Neural cell (in vitro differentiated cells): ENCODE measurements at regions not wholly inside any gene's neighbourhood (a gene's known extent, or its start where the extent isn't known, plus 50 kb on each side); places are given as distances from the start of the nearest gene placed in this dataset.

Experiments
- H2AFZ ChIP-seq: fragments of 200-600, 300-800 bp; sonication (generic), shearing (Covaris generic); 2 replicates; pipeline ENCODE4 v1.6.0; 2014; ENCODE audit warnings: low read depth, mild to moderate bottlenecking, antibody characterized with exemption, low read length, moderate library complexity
- H3F3A ChIP-seq: fragments of 200-600 bp; shearing (Covaris generic); 2 replicates; pipeline ENCODE4 v1.6.1; 2016; ENCODE audit warnings: mild to moderate bottlenecking, moderate library complexity, mixed read lengths, antibody characterized with exemption, low read length; ENCODE audit not compliant: insufficient read depth, poor library complexity, severe bottlenecking
- H3K27ac ChIP-seq: fragments of 200-600, 300-800 bp; sonication (generic), shearing (Covaris generic); 2 replicates; pipeline ENCODE4 v1.5.1; 2014; ENCODE audit warnings: mild to moderate bottlenecking, low read length, moderate library complexity
- H3K27me3 ChIP-seq: fragments of 300-800, 200-600 bp; sonication (generic), shearing (Covaris generic); 2 replicates; pipeline ENCODE4 v1.6.0; 2014; ENCODE audit warnings: mild to moderate bottlenecking, low read depth, low read length, moderate library complexity; ENCODE audit not compliant: insufficient read depth
- H3K36me3 ChIP-seq: fragments of 300-800, 200-600 bp; sonication (generic), shearing (Covaris generic); 2 replicates; pipeline ENCODE4 v1.5.1; 2014; ENCODE audit warnings: mild to moderate bottlenecking, antibody characterized with exemption, low read length, moderate library complexity; ENCODE audit not compliant: insufficient read depth
- H3K4me2 ChIP-seq: fragments of 300-800, 200-600 bp; sonication (generic), shearing (Covaris generic); 2 replicates; pipeline ENCODE4 v1.6.0; 2014; ENCODE audit warnings: mild to moderate bottlenecking, low read length
- H3K4me3 ChIP-seq: fragments of 300-800, 200-600 bp; sonication (generic), shearing (Covaris generic); 2 replicates; pipeline ENCODE4 v1.5.1; 2014; ENCODE audit warnings: mild to moderate bottlenecking, low read length, moderate library complexity
- H3K79me2 ChIP-seq: fragments of 200-600 bp; shearing (Covaris generic); replicated peaks from 2 replicates; pipeline ENCODE4 v1.6.0; 2014; ENCODE audit warnings: mild to moderate bottlenecking, low read length, moderate library complexity; ENCODE audit not compliant: insufficient read depth
- H3K9ac ChIP-seq: fragments of 300-800, 200-600 bp; sonication (generic), shearing (Covaris generic); 2 replicates; pipeline ENCODE4 v1.6.1; 2016; ENCODE audit warnings: mild to moderate bottlenecking, low read length, mixed read lengths
- H3K9me2 ChIP-seq: fragments of 200-600 bp; shearing (Covaris generic); 2 replicates; pipeline ENCODE4 v1.6.1; 2016; ENCODE audit warnings: mild to moderate bottlenecking, low read length, mixed read lengths; ENCODE audit not compliant: insufficient read depth
- H3K9me3 ChIP-seq: fragments of 200-600, 300-800 bp; sonication (generic), shearing (Covaris generic); 2 replicates; pipeline ENCODE4 v1.6.1; 2016; ENCODE audit warnings: mild to moderate bottlenecking, mixed run types, low read length, moderate library complexity, mixed read lengths
- H4K20me1 ChIP-seq: fragments of 200-600 bp; shearing (Covaris generic); 2 replicates; pipeline ENCODE4 v1.6.1; 2016; ENCODE audit warnings: mild to moderate bottlenecking, mixed run types; ENCODE audit not compliant: insufficient read depth
- CTCF ChIP-seq: fragments of 450-650 bp; IDR thresholded peaks from 2 replicates; pipeline ENCODE4 v1.5.1; 2014; ENCODE audit warnings: antibody characterized with exemption, mild to moderate bottlenecking, moderate library complexity; ENCODE audit not compliant: poor library complexity, severe bottlenecking
- EP300 ChIP-seq: fragments of 450-650 bp; conservative IDR thresholded peaks from 2 replicates; pipeline ENCODE4 v1.6.1; 2014; ENCODE audit warnings: antibody characterized with exemption, mild to moderate bottlenecking, moderate library complexity; ENCODE audit not compliant: poor library complexity, severe bottlenecking
- EZH2 ChIP-seq: fragments of 200-600, 300-800 bp; shearing (Covaris generic), sonication (generic); IDR thresholded peaks from 2 replicates; pipeline ENCODE4 v1.6.1; 2014; ENCODE audit warnings: antibody characterized with exemption, low read length, borderline replicate concordance, mild to moderate bottlenecking; ENCODE audit not compliant: insufficient read depth, poor library complexity, severe bottlenecking
- MXI1 ChIP-seq: fragments of 450-650 bp; conservative IDR thresholded peaks from 2 replicates; pipeline ENCODE4 v1.6.1; 2014; ENCODE audit warnings: antibody characterized with exemption, mild to moderate bottlenecking; ENCODE audit not compliant: poor library complexity, severe bottlenecking
- POLR2AphosphoS5 ChIP-seq: IDR thresholded peaks from 2 replicates; pipeline ENCODE4 v1.6.1; 2012
- RAD21 ChIP-seq: fragments of 450-650 bp; conservative IDR thresholded peaks from 2 replicates; pipeline ENCODE4 v1.6.1; 2014; ENCODE audit warnings: antibody characterized with exemption, mild to moderate bottlenecking, moderate library complexity
- REST ChIP-seq: IDR thresholded peaks from 2 replicates; pipeline ENCODE4 v1.6.1; 2012; ENCODE audit warnings: borderline replicate concordance
- SMC3 ChIP-seq: fragments of 450-650 bp; conservative IDR thresholded peaks from 2 replicates; pipeline ENCODE4 v1.6.1; 2014; ENCODE audit warnings: antibody characterized with exemption, mild to moderate bottlenecking, moderate library complexity; ENCODE audit not compliant: poor library complexity
- TAF1 ChIP-seq: IDR thresholded peaks from 2 replicates; pipeline ENCODE4 v1.6.1; 2012; ENCODE audit warnings: low read depth

GRCh38 chr4:145298885-145299284 lies 118.5 kb upstream of the OTUD4 start:
- Histone ChIP-seq H4K20me1 (no peaks in the 10 kb centered on the region), H3K79me2 (no peaks in the 10 kb centered on the region), H3K36me3 (no peaks in the 10 kb centered on the region), H3K27me3 (no peaks in the 10 kb centered on the region), H3K4me3 (no peak overlapping the region), H3F3A (no peaks in the 10 kb centered on the region), H2AFZ (no peak overlapping the region), H3K9ac (no peak overlapping the region), H3K9me2 (no peaks in the 10 kb centered on the region), H3K27ac (no peak overlapping the region), H3K4me2 (no peak overlapping the region), H3K9me3 (no peaks in the 10 kb centered on the region)
- TF ChIP-seq CTCF = no peak
- TF ChIP-seq REST = no peak
- no peak for TF ChIP-seq SMC3
- TF ChIP-seq EZH2 = no peak
- no peak for TF ChIP-seq RAD21
- no peak for TF ChIP-seq MXI1
- TF ChIP-seq EP300 = no peak

- Histone ChIP-seq H3K4me2 (no peak overlapping the region), H3K9me2 (no peaks in the 10 kb centered on the region), H3K79me2 (no peaks in the 10 kb centered on the region), H2AFZ (no peak overlapping the region), H3K27ac (no peak overlapping the region), H3K9me3 (no peaks in the 10 kb centered on the region), H3K4me3 (no peak overlapping the region), H3K9ac (no peak overlapping the region), H3F3A (no peaks in the 10 kb centered on the region), H3K27me3 (no peaks in the 10 kb centered on the region), H4K20me1 (no peaks in the 10 kb centered on the region), H3K36me3 (no peaks in the 10 kb centered on the region)
- no peak for TF ChIP-seq REST
- TF ChIP-seq TAF1 = no peak
- TF ChIP-seq CTCF = no peak
- TF ChIP-seq RAD21 = no peak
- no peak for TF ChIP-seq POLR2AphosphoS5
- no peak for TF ChIP-seq EP300
- no peak for TF ChIP-seq SMC3
- no peak for TF ChIP-seq EZH2
- TF ChIP-seq MXI1 = no peak
Measured at GRCh38 chr4:145297556-145297955, 117.2 kb upstream of the OTUD4 start.
